HG02759 (cell line): ENCODE measurements at regions not wholly inside any gene's neighbourhood (a gene's known extent, or its start where the extent isn't known, plus 50 kb on each side); places are given as distances from the start of the nearest gene placed in this dataset.
"Not testable (repeated sequence)": the region's sequence is repeated elsewhere in the genome, so short reads cannot be mapped to it uniquely, and the experiment has no call there.

ENCODE experiments used
- ATAC-seq: cut with Tn5 transposase; IDR thresholded peaks from one replicate; pipeline ENCODE4 v1.9.1; 2021; ENCODE audit warnings: mild to moderate bottlenecking, moderate library complexity; ENCODE audit not compliant: unreplicated experiment

- no peak for ATAC-seq
These were observed 1616.1 kb upstream of the ADGRL3 start for GRCh38 chr4:59583845-59584568.

GRCh38 chr4:59597536-59598329 is 1602.4 kb upstream of the ADGRL3 start:
- no peak for ATAC-seq

GRCh38 chr4:59598330-59598618 is 1601.9 kb upstream of the ADGRL3 start:
- ATAC-seq: no peak

- ATAC-seq: no peak
These were observed 1591.7 kb upstream of the ADGRL3 start for GRCh38 chr4:59608466-59608865.

DNA sequence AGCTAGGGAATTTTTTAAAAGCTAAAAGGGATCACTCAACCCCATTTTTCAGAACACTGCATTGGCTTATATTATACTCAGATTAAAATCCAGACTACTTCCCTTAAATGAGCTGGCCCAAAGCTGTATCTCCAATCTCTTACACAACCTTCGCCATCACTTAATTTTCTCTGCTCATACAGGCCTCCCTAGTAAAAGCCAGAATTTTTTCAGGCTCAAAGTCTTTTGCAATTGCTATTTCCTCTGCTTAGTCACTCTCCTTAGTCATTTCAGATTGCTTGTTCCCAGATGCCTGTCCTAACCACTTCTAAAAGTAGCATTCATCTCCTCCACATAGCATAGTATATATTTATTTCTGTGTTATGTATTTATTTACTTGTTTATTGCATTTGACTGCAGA is 1587.9 kb upstream of the ADGRL3 start:
- no peak for ATAC-seq

DNA sequence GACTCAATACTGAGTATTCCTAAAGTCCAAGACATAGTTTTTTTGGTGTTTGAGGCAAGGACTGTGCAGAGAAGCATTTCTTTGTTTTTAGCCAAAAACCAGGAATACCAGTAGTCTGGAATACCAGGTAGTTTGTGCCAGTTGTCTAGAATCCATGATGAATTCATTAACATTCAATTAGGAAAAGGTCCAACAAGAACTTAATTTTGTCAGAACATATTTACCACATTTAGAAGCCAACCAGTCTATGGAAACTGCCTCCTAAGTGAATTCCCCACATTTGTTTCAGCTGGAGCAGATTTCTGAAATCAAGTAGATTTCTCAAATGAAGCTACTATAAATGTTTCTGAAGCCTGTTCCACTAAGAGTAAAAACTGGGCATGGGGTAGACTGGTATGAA is 1584.8 kb upstream of the ADGRL3 start:
- no peak for ATAC-seq

- ATAC-seq: no peak
These were observed 1570.8 kb upstream of the ADGRL3 start for GRCh38 chr4:59629348-59629747.

- no peak for ATAC-seq
These were observed 1569.9 kb upstream of the ADGRL3 start for GRCh38 chr4:59630235-59630634.

DNA sequence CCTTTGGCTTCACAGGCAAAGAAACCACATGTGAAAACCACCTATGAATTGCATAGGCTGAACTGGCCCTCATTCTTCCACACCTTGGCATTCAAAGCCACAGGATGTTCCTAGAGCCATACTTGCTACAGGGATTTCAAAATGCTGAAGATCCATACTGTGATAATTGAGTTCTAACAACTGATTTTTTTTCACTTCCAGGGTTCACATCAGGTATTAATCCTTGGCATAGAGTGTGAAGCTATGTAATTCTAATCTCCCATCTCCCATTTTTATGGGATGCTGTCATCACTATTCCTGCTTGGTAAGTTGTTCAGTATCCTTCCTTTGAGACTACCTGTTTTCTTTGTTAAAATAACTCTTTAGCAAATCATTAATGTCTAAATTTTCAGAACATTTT is 1569.2 kb upstream of the ADGRL3 start:
- no peak for ATAC-seq

- no peak for ATAC-seq
These were observed 1562.5 kb upstream of the ADGRL3 start for GRCh38 chr4:59637596-59637995.

DNA sequence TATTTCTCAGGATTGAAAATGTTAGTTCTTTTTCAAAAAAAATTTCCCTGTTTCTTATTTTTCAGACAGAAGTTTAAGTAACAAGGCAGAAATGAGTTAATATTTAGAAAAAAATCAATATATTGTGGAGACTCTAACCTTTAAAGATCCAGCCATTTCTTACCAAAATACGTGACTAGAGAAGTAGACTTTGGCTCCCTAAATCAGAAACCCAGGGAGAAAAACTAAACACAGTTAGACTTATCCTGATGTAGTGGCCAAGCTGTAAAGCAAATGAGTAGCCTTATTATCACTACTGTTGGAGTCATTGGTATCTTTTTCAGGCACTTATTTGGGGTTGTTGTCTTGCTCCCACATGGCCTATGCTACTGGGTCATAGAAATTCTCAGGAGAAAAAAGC is 1556.4 kb upstream of the ADGRL3 start:
- no peak for ATAC-seq

DNA sequence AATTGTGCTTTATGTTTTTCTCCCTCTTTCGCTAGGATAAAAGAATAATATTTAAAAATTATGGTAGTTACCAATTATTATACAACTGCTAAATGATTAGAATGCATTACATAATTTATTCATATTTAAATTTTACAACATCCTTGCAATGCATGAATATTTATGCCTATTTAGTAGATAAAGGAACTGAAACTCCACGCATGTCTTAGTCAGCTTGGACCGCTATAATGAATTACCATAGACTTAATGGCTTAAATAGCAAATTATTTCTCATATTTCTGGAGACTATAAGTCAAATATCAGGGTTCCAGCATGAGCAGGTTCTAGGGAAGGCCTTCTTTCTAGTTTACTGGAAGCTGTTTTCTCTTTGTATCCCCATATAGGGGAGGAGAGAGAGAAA is 1555.4 kb upstream of the ADGRL3 start:
- no peak for ATAC-seq

DNA sequence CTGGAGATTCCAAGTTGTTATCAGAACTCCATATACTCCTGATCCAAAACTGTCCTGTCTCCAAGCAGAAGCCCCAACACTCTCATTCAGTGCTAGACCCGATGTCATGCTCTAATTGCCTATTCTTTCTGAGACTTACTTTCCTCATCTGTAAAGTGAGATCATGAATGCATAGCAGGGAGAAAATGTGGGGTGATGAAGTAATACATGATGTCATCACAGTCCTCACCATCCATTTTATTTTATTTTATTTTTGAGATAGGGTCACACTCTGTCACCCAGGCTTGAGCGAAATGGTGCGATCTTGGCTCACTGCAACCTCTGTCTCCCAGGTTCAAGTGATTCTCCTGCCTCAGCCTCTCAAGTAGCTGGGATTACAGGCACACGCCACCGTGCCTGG is 1554.0 kb upstream of the ADGRL3 start:
- no peak for ATAC-seq

DNA sequence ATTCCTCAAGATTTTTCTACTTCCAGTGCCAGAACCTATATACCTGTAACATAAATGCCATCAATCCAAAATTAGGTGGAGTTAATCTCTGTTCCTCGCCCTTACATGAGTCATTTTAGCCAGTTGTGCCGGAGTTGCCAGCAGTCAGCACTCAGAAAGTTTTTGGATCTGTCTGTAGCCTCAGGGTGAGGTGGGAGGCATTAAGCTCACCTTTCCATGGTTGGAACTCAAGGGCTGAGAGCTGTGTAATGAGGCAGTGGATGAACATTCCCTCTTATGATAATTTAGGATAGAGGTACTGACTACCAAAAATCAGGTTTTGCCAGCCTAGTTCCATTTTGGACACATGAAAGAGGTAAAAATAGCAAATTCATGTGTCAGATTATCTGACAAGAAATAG is 1553.1 kb upstream of the ADGRL3 start:
- no peak for ATAC-seq

DNA sequence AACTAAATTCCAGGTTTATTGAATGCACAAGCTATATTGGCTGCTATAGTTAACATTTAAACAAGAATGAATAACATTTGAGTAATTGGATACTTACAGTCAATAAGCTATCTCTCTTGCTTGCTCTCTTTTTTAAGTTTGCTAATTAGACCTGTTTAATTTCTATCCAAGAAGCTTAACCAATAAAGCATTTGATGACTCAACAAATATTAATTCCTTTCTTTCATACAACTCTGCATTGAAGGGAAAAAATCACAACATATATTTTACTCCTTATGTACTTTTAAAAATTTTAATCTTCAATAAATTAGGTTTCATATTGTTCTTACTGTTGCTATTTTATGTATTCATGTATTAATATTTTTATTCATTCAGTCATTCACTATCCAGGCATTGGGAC is 1552.6 kb upstream of the ADGRL3 start:
- ATAC-seq: no peak

DNA sequence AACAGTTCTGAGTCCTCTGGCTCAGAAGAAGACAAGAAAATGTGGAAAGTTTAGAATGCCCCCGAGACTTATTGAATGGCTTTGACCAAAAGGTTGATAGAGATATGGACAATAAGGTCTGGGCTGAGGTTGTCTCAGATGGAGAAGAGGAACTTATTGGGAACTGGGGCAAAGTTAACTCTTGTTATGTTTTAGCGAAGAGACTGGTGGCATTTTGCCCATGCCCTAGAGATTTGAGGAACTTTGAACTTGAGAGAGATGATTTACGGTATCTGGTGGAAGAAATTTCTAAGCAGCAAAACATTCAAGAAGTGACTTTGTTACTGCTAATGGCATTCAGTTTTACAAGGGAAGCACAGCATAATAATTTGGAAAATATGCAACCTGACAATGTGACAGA is 1549.3 kb upstream of the ADGRL3 start:
- no peak for ATAC-seq

DNA sequence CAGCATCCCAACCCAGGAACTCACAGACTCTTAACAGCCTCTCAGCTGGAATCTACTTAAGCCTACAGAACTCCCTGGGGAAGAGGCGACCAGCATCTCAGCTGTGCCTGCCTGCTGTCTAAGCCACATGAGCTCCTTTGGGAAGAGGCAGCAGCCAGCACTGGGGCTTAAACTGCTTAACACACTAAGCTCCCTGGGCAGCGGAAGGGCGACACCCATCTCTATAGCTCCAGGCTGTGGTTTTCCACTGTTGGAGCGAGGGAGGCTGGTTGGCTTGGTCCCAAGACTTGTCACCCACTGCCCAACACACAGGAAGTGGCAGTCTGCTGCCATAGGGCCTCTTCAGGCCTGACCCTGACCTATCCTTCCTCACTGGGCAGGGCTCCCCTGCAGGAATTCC is 1544.1 kb upstream of the ADGRL3 start:
- ATAC-seq: no peak

DNA sequence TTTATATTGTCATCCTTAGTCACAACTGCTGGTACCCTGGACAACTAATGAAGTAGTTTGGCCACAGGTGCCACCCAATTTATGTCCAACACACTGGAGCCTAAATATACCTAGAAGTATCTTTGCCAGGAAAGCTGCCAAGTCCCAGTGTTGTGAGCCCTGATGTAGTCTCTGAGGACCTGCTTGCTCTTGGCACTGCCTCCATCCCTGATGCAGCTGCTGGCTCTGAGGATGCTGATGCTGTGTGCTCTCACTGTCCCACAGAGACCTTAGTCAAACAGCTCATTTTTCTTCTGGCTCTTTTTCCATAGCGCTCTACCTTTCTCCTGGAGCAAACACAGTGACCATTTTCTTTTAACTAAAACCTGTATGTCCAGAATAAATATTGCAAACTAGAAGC is 1535.4 kb upstream of the ADGRL3 start:
- ATAC-seq: no peak

- no peak for ATAC-seq
These were observed 1533.5 kb upstream of the ADGRL3 start for GRCh38 chr4:59666645-59667044.

DNA sequence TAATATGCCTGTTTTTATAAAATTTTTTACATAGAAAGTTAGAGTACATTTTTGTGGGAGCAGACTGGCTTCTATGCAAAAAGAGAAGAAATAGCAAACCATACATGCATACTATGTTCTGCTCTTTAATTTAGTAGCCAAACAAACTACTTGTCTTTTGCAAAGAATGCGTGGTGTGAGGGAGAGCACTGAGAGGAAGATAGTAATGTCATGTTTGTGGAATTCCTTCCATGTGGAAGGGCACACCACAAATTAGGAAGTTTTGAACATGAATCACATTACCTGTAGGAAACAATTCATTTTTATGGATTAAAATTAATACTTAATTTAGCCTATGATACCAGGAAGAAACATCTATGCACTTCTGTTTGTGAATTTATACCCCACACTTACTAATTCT is 1529.1 kb upstream of the ADGRL3 start:
- no peak for ATAC-seq

GRCh38 chr4:59676389-59676788 is 1523.7 kb upstream of the ADGRL3 start:
- ATAC-seq: no peak

- not testable (repeated sequence) for ATAC-seq
These were observed 1523.1 kb upstream of the ADGRL3 start for GRCh38 chr4:59676992-59677391.

DNA sequence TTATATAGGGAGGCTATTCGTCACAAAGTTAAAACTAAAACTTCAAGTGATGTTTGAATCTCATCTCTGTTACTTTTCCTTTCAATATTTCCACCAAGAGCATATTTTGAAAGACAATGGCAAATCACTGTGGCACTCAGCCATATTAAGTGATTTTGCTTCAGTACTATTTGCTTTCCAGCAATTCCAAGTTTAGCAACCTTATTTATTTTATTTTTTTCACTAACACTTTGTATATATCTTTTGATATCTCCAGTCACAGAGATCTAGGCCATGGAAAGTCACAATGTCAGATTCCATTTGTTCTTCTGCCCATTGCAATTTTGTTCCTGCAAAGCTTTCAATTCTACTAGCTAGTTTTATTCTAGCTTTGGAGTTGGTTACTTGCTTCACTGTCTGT is 1514.5 kb upstream of the ADGRL3 start:
- ATAC-seq: no peak
